Activated CD4-positive, alpha-beta T cell treated with anti-CD3 and anti-CD28 coated beads, Interleukin-2, amount 10 ng/mL, durations not matched to agents 7 days and 5 days (primary cell): ENCODE measurements at regions not wholly inside any gene's neighbourhood (a gene's known extent, or its start where the extent isn't known, plus 50 kb on each side); places are given as distances from the start of the nearest gene placed in this dataset.
"Not testable (repeated sequence)": the region's sequence is repeated elsewhere in the genome, so short reads cannot be mapped to it uniquely, and the experiment has no call there.

Experiments used
- CTCF ChIA-PET: fragments of 350-600 bp; sonication (Branson Sonifier 250); formaldehyde crosslinking; loops from one replicate; lab custom pipeline; 2021; ENCODE audit warnings: antibody characterized with exemption; lab: Charles Lee
- POLR2A ChIA-PET: fragments of 350-600 bp; sonication (Branson Sonifier 250); formaldehyde crosslinking; loops from one replicate; lab custom pipeline; 2021; ENCODE audit warnings: antibody characterized with exemption; lab: Charles Lee
- DNase-seq: peaks from one replicate; pipeline ENCODE4 v3.0.0-alpha.2; 2020
- H3K27ac Mint-ChIP-seq: one replicate; pipeline ENCODE4 v1.8.0; 2021; ENCODE audit warnings: mild to moderate bottlenecking, moderate library complexity, mixed read lengths
- H3K27me3 Mint-ChIP-seq: one replicate; pipeline ENCODE4 v1.8.0; 2021; ENCODE audit warnings: mixed read lengths
- H3K36me3 Mint-ChIP-seq: one replicate; pipeline ENCODE4 v1.8.0; 2021; ENCODE audit warnings: low read depth, mixed read lengths
- H3K4me1 Mint-ChIP-seq: one replicate; pipeline ENCODE4 v1.8.0; 2021; ENCODE audit warnings: mixed read lengths
- H3K4me3 Mint-ChIP-seq: one replicate; pipeline ENCODE4 v1.8.0; 2021; ENCODE audit warnings: mild to moderate bottlenecking, moderate library complexity, mixed read lengths
- H3K9me3 Mint-ChIP-seq: one replicate; pipeline ENCODE4 v1.8.0; 2021; ENCODE audit warnings: mixed read lengths

DNA sequence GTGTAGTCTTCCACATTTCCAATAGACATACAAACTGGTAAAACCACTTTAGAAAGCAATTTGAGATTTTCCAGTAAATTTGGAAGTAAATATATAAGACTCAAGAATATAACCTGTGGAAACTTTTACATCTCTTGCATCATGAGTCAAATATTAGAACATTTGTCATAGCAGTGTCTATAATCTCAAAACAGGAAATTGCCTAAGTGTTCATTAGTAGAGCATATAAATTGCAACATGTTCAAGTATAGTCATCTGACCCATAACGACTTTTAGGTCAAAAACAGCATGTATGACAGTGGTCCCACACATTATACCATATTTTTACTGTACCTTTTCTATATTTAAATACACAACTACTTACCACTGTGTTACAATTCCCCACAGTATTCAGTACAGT lies 555.9 kb upstream of the VRK2 start:
- Mint-ChIP-seq H3K36me3 (no peaks in the 10 kb centered on the region), H3K4me3 (no peak overlapping the region), H3K27ac (no peak overlapping the region), H3K9me3 (no peaks in the 10 kb centered on the region), H3K27me3 (no peaks in the 10 kb centered on the region), H3K4me1 (no peaks in the 10 kb centered on the region)
- DNase-seq = no peak
- ChIA-PET POLR2A (no interaction called here), CTCF (no interaction called here)

DNA sequence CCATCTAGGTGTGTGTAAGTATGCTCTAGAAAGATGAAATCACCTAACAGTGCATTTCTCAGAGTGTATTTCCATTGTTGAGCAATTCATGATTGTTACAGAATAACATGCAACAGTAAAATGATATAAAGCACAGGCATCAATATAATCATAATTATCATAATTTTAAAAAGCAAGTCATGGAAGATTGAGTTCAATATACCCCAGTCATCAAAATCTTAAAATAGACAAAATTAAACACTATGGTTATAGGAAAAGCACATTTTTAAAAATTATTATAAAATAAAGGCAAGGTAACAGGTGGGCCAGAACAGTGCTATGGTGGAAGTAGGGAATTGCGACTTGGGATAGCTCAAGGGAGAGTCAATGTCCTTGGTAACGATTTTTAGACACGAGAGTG lies 555.4 kb upstream of the VRK2 start:
- H3K9me3 Mint-ChIP-seq = no peaks in the 10 kb centered on the region
- CTCF ChIA-PET = no interaction called here
- H3K4me1 Mint-ChIP-seq = no peaks in the 10 kb centered on the region
- H3K27ac Mint-ChIP-seq = no peak overlapping the region
- no peaks in the 10 kb centered on the region for H3K27me3 Mint-ChIP-seq
- no peaks in the 10 kb centered on the region for H3K36me3 Mint-ChIP-seq
- POLR2A ChIA-PET = no interaction called here
- H3K4me3 Mint-ChIP-seq = no peak overlapping the region
- no peak for DNase-seq

DNA sequence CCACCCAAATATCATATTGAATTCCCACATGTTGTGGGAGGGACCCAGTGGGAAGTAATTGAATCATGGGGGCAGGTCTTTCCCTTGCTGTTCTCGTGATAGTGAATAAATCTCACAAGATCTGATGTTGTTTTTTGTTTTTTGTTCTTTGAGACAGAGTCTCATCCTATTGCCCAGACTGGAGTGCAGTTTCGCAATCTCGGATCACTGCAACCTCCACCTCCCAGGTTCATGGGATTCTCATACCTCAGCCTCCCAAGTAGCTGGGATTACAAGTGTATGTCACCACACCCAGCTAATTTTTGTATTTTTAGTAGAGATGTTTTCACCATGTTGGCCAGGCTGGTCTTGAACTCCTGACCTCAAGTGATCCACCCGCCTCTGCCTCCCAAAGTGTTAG lies 552.6 kb upstream of the VRK2 start:
- H3K27me3 Mint-ChIP-seq, POLR2A ChIA-PET, H3K4me3 Mint-ChIP-seq, H3K36me3 Mint-ChIP-seq, DNase-seq, H3K27ac Mint-ChIP-seq, H3K4me1 Mint-ChIP-seq, CTCF ChIA-PET, H3K9me3 Mint-ChIP-seq: not testable (repeated sequence)

DNA sequence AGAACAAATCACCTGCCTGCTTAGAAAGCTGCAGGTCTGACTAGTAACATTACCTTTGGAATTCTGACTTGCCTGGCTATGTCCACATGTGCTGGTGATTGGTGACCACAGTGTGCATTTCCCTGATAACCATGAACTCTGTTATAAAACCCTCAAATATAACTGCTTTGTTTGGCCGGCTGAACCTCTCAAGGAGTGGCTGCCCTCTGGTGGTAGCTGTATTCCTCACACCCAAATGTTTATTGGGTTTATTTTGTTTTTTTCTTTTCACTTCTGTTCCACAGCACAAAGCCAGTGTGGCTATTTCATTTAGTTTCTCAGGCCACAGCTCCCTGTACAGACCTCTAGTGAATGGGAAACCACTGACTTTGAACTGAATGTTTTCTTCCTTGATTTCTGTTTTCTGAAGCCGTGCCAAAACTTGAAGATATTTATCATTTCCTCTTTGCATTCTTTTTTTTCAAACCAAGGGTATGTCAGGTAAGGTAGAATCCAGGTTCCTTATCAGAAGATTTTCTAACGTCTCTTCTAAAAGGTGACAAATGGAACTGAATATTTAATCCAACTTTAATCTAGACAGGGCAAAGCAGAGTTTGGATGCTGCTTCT lies 549.0 kb upstream of the VRK2 start:
- Mint-ChIP-seq H3K36me3 (no peaks in the 10 kb centered on the region), H3K27ac (no peak overlapping the region), H3K27me3 (peaks cover 4% of the 10 kb centered on the region), H3K9me3 (no peaks in the 10 kb centered on the region), H3K4me3 (no peak overlapping the region), H3K4me1 (no peaks in the 10 kb centered on the region)
- ChIA-PET POLR2A (no interaction called here), CTCF (no interaction called here)
- peak; percentile 31 for DNase-seq

DNA sequence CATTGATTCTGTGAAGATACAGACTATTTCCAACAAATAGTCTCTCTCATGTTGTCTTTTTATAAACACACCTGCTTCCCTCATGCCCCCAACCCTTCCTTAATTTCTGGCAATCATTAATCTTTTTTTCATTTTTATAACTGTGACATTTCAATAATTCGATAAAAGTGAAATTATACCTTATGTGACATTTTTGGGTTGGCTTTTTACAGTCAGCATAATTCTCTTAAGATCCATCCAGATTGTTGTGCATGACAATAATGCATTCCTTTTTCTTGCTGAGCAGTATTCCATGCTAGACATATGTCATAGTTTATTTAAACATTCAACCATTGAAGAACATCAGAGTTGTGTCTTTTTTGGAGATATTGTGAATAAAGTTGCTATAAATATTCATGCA lies 541.8 kb upstream of the VRK2 start:
- Mint-ChIP-seq H3K36me3 (no peaks in the 10 kb centered on the region), H3K27ac (no peak overlapping the region), H3K9me3 (no peaks in the 10 kb centered on the region), H3K27me3 (no peaks in the 10 kb centered on the region), H3K4me1 (no peaks in the 10 kb centered on the region), H3K4me3 (no peak overlapping the region)
- ChIA-PET POLR2A (no interaction called here), CTCF (no interaction called here)
- no peak for DNase-seq

DNA sequence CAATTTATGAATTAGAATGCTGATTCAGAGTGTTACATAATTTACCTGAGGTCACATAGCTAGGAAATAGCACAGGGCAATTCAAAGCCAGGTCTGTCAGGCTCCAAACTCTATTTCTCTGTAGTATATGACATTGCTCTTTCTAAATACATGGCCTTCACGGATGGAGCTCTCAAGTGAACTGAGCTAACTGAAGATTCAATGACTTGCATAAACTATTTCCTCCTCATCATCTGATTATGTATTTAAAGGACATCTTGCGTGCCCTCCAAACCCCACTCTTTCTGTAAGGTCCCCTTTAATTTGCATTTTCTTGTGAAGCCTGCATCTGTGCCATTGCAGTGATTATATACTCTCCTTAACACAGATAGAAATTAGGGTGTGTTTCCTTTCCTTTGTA lies 537.4 kb upstream of the VRK2 start:
- H3K36me3 Mint-ChIP-seq = no peaks in the 10 kb centered on the region
- no peak for DNase-seq
- no peak overlapping the region for H3K27ac Mint-ChIP-seq
- H3K4me1 Mint-ChIP-seq = no peaks in the 10 kb centered on the region
- no peaks in the 10 kb centered on the region for H3K27me3 Mint-ChIP-seq
- no peak overlapping the region for H3K4me3 Mint-ChIP-seq
- POLR2A ChIA-PET = no interaction called here
- H3K9me3 Mint-ChIP-seq = no peaks in the 10 kb centered on the region
- CTCF ChIA-PET = interaction anchor here (0.6 kb wide), 1 partner anchor 1325 kb away, joined by 3 read pairs; no protein-coding TSS in a partner anchor

DNA sequence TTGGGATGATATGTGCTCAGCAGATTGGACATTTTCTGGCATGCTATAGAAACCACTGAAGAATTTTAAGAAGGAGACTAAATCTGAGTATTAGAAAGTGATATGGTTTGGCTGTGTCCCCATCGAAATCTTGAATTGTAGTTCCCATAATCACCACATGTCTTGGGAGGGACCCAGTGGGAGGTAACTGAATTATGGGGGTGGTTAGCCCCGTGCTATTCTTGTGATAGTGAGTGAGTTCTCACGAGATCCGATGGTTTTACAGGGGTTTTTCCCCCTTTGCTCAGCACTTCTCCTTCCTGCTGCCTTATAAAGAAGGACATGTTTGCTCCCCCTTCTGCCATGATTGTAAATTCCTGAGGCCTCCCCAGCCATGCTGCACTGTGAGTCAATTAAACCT lies 535.9 kb upstream of the VRK2 start:
- no peaks in the 10 kb centered on the region for H3K9me3 Mint-ChIP-seq
- H3K36me3 Mint-ChIP-seq = no peaks in the 10 kb centered on the region
- no peak for DNase-seq
- H3K4me3 Mint-ChIP-seq = no peak overlapping the region
- no peaks in the 10 kb centered on the region for H3K27me3 Mint-ChIP-seq
- no peak overlapping the region for H3K27ac Mint-ChIP-seq
- ChIA-PET CTCF (no interaction called here), POLR2A (no interaction called here)
- H3K4me1 Mint-ChIP-seq = no peaks in the 10 kb centered on the region

DNA sequence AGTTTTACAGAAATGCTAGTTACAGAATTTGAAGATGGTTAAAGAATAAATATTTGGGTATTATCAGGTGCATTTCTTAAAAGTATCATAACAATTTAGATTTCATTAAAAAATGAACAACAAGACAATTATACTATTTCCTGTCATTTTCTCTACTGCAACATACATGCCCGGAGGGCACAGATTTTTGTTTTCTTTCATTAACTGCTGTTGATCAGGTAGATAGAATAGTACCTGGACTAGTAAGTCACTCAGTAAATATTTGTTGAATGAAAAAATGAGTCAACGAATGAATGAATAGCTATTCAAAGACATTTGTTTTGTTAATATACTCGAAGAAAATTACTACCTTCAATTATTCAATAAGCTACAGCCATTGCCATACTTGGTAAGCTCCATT lies 531.2 kb upstream of the VRK2 start:
- H3K4me1 Mint-ChIP-seq = no peaks in the 10 kb centered on the region
- no peaks in the 10 kb centered on the region for H3K36me3 Mint-ChIP-seq
- H3K9me3 Mint-ChIP-seq = no peaks in the 10 kb centered on the region
- DNase-seq = no peak
- H3K27me3 Mint-ChIP-seq = no peaks in the 10 kb centered on the region
- no peak overlapping the region for H3K27ac Mint-ChIP-seq
- ChIA-PET POLR2A (no interaction called here), CTCF (interaction anchor here (0.9 kb wide), 1 partner anchor 1332 kb away, joined by 4 read pairs; the partner anchor contains the start of gene CCDC85A)
- H3K4me3 Mint-ChIP-seq = no peak overlapping the region

DNA sequence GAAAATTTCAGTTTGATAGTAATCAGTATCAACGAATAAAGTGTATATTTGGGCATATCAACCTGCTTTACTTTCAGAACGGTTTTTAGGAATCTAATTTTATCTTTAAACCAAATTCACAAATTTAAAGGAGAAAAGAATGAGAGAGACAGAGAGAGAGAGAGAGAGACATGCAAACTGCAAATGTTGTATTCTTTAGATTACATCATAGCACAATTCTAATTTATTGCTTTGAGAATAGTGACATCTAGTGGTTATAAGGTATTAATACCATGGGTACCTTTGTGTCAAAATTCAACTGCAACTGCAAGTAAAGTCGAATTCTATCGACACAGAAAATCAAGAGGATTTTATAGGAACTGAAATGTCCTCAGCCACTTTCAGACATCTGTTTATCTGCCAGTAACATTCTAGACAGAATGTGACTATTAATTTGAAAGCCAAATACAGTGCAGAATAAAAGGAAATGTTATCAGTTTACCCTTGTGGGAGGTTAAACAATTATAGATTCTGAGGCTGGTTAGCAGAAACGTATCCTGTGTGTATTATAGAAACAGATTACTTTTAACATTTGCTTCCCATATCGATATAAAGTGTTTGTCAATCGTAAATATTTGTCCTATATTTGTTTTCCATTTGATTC lies 529.8 kb upstream of the VRK2 start:
- POLR2A ChIA-PET = no interaction called here
- no peaks in the 10 kb centered on the region for H3K36me3 Mint-ChIP-seq
- no peaks in the 10 kb centered on the region for H3K9me3 Mint-ChIP-seq
- DNase-seq = no peak
- CTCF ChIA-PET = no interaction called here
- no peaks in the 10 kb centered on the region for H3K4me1 Mint-ChIP-seq
- H3K27ac Mint-ChIP-seq = no peak overlapping the region
- no peak overlapping the region for H3K4me3 Mint-ChIP-seq
- H3K27me3 Mint-ChIP-seq = no peaks in the 10 kb centered on the region

DNA sequence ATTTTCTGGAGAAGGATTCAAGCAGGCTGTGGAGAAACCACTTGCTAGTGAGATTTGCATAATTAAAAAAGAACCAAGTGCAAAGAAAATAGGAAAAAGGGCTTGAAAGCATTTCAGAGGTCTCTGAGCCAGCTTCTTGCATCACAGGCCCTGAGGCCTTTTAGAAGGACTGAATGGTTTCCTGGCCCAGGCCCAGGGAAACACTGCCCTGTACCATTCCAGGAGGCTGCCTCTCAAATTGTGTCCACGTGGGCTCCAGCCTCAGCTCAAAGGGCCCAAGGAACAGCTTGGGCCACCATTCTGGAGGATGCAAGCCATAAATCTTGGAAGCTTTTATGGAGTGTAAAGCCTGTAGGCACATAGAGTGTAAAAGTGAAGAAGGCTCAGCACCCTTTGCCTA lies 523.3 kb upstream of the VRK2 start:
- POLR2A ChIA-PET = no interaction called here
- peaks cover 3% of the 10 kb centered on the region for H3K9me3 Mint-ChIP-seq
- no peak for DNase-seq
- CTCF ChIA-PET = interaction anchor here (0.5 kb wide), 1 partner anchor 1343 kb away, joined by 3 read pairs; no protein-coding TSS in a partner anchor
- no peaks in the 10 kb centered on the region for H3K27me3 Mint-ChIP-seq
- no peaks in the 10 kb centered on the region for H3K36me3 Mint-ChIP-seq
- no peak overlapping the region for H3K4me3 Mint-ChIP-seq
- H3K27ac Mint-ChIP-seq = no peak overlapping the region
- H3K4me1 Mint-ChIP-seq = no peaks in the 10 kb centered on the region

DNA sequence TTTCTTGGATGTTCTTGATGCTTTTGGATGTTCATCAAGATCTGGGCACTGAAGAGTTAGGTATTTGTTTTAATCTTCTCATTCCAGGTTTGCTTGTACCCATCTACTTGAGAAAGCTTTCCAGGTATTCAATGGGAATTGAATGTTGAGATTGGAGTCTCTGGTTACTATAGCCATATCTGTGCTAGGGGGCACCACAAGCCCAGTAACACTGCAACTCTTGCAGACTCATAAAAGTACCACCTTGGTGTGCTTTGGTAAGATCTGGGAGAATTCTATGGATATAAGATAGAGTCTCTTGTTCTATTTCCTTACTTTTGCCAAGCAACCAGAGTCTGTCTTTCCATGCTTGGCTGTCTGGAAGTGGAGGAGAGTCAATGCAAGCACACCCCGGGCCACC lies 518.9 kb upstream of the VRK2 start:
- Mint-ChIP-seq H3K36me3 (no peaks in the 10 kb centered on the region), H3K27me3 (no peaks in the 10 kb centered on the region), H3K9me3 (peaks cover 3% of the 10 kb centered on the region), H3K4me3 (no peak overlapping the region), H3K4me1 (no peaks in the 10 kb centered on the region), H3K27ac (no peak overlapping the region)
- ChIA-PET POLR2A (no interaction called here), CTCF (no interaction called here)
- no peak for DNase-seq

DNA sequence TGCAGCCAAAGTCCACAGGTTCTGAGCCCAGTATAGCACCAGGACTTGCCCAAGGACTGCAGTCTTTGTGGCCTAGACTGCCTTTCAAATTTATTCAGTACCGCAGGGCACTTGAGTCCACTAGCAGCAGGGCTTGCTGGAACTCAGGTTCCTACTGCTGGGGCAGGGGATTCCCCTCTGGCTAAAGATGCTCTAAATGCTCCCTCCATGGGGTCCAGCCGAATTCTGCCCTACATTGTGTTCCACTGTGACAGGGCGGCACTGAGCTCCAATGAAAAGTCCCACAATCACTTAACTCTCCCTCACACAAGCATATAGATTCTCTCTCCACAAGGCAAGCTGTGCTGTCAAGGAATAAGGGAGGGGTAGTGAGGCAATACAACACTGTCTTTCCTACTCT lies 518.1 kb upstream of the VRK2 start:
- H3K27me3 Mint-ChIP-seq = no peaks in the 10 kb centered on the region
- DNase-seq = no peak
- no peak overlapping the region for H3K27ac Mint-ChIP-seq
- POLR2A ChIA-PET = no interaction called here
- H3K9me3 Mint-ChIP-seq = peaks cover 3% of the 10 kb centered on the region
- H3K4me1 Mint-ChIP-seq = no peaks in the 10 kb centered on the region
- H3K36me3 Mint-ChIP-seq = no peaks in the 10 kb centered on the region
- H3K4me3 Mint-ChIP-seq = no peak overlapping the region
- CTCF ChIA-PET = no interaction called here

DNA sequence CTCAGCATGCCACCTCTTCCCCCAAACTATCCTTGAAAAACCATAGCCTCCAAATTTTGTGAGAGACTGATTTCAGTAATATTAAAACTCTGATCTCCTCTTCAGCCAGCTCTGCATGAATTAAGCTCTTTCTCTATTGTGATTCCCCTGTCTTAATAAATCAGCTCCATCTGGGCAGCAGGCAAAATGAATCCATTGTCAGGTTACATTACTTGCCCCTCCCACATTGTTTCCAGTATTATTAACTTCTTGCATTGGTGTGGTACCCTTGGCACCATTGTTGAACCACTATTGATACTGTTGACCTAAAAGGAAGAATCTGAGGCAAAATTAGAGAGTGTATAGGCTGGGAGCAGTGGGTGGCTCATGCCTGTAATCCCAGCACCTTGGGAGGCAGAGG lies 512.2 kb upstream of the VRK2 start:
- Mint-ChIP-seq H3K36me3 (no peaks in the 10 kb centered on the region), H3K27ac (no peak overlapping the region), H3K4me3 (no peak overlapping the region), H3K27me3 (no peaks in the 10 kb centered on the region), H3K9me3 (no peaks in the 10 kb centered on the region), H3K4me1 (no peaks in the 10 kb centered on the region)
- ChIA-PET POLR2A (no interaction called here), CTCF (no interaction called here)
- no peak for DNase-seq
